GM21367 (cell line): ENCODE measurements at regions not wholly inside any gene's neighbourhood (a gene's known extent, or its start where the extent isn't known, plus 50 kb on each side); places are given as distances from the start of the nearest gene placed in this dataset.

ENCODE experiments used
- ATAC-seq: cut with Tn5 transposase; IDR thresholded peaks from one replicate; pipeline ENCODE4 v1.9.1; 2021; ENCODE audit not compliant: unreplicated experiment

DNA sequence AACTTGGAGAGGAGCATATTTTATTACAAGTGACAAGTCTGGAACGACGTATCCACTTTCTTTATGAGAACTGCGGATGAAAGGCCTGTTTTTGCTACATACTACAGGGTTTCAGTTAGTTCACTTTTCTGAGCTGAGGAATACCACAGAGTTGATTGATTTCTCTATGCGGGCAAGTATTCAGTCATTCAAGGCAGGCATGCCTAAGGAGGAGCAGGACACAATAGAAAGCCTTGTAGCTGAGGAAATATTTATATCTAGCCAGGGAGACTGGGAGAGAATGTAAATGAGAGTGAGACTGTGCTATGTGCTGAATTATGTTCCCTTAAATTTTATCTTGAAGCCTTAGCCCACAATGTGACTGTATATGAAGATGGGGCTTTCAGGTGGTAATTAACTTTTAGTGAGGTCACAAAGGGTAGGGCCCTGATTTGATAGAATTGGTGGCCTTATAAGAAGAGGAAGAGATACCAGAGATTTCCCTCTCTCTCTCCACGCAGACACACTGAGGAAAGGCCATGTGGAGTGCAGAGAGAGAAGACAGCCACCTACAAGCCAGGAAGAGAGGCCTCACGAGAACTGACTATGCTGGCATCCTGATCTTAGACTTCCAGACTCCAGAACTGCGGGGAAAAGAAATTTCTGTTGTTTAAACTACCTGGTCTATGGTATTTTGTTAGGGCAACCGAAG is 459.0 kb upstream of the ATP2B1 start:
- no peak for ATAC-seq

DNA sequence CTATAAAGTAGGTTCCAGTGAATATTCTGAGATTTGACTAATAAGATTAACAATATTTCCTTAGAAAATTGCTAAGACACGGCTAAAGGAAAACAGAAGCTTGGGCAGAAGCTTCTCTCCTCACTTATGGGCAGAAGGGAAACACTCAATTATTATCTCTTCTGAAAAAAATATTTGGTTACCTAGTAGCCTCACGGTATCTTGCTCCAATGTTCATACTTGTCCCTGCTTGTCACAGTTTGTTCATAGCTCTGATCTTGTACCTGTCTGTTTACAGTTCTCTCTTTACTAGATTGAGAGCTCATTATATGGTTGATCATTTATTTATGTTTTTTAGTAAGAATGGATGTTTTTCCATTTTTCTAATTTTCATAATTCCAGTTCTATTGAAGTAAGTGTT is 458.0 kb upstream of the ATP2B1 start:
- no peak for ATAC-seq

DNA sequence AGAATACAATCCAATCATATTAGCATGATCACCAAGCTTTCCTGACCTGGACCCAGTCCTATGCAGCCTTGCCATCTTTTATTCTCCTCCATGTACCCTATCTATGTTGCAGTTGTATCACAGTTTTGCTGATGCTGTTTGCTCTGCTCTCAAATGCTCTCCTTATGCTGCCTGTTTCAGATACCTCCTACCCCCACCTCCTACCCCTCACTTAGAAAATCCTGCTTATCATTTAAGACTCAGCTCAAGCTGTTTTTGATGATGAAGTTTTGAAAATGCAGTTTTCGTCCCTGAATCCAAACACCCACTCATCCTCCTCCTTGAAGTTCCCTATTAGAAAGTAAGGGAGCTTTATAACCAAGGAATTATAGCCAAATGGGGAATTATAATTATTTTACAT is 457.4 kb upstream of the ATP2B1 start:
- no peak for ATAC-seq

DNA sequence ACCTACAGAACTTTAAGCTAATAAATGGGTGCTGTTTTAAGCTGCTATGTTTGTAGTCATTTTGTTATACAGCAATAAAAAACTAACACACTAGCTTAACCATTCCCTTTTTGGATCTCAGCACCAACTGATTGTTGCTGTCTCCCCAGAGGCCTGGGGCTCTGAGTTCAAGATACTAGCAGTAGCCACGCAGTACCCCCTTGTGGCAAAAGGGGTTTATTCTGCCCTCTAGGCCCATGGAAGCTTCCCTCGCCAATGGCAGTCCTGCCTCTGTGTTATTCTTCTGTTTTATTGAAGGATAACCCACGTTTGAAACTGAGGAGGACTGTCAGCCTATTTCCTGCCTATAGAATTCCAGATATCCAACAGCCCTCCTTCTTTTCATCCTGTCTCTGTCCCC is 455.3 kb upstream of the ATP2B1 start:
- ATAC-seq, result no peak

DNA sequence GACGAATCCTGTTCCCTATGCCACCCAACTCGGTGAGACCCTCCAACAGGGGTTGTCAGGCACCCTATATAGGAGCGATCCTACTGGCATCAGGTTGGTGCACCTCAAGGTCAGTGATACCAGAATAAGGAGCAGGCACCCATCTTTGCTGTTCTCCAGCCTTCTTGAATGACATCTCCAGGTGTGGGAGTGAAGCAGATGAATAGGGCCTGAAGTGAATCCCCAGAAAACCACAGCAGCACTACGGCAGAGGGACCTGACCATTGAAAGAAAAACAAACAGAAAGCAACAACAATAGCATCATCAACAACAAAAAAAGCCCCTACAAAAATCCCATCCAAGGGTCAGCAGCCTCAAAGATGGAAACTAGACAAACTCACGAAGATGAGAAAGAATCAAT is 445.2 kb upstream of the ATP2B1 start:
- no peak for ATAC-seq

DNA sequence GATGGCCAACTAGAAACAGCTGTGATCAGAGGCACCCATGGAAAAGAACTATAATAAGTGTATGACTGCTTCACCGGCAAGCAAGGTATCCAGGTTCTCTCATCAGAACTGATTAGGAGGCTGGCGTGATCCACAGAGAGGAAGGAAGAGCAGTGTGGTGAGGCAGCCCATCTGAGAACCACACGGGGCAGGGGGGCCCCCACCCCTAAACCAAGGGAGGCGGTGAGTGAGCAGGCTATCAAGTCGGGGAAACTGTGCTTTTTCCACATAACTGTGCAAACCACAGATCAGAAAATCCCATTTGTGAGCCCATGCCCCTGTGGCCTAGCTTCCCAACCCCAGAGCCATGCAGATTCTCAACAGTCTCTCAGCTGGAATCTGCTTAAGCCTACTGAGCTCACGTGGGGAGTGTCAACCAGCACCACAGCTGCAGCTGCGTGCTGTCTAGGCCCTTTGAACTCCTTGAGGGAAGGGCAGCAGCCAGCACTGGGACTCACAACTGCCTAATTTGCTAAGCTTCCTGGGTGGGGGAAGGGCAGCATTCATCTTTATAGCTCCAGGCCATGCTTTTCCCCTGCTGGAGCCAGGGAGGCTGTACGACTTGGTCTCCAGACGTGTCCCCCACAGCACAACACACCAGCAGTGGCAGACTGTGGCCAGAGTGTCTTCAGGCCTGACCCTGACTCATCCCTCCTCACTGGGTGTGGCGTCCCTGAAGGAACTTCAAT is 444.4 kb upstream of the ATP2B1 start:
- ATAC-seq, result no peak

DNA sequence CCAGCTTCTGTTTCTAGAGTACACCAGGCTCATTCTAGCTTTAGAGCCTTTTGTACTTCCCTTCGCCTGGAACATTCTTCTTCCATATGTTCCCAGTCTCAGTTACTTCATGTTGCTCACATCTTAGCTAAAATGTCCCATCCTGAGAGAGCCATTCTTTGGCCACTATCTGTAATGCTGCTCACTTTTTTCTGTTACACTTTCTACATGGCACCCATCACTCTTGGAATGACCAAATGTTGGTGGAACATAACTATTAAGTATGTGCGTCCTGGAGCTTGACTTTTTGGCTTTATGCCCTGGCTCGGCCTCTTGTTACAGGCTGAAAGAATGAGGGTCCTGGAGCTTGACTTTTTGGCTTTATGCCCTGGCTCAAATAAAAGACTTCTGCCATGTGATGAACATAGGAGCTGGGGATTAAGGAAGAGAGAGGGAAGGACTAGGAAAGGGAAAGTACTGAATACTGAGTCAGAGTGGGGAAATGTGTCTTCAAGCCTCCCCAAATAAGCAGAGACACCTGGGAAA is 442.9 kb upstream of the ATP2B1 start:
- no peak for ATAC-seq

DNA sequence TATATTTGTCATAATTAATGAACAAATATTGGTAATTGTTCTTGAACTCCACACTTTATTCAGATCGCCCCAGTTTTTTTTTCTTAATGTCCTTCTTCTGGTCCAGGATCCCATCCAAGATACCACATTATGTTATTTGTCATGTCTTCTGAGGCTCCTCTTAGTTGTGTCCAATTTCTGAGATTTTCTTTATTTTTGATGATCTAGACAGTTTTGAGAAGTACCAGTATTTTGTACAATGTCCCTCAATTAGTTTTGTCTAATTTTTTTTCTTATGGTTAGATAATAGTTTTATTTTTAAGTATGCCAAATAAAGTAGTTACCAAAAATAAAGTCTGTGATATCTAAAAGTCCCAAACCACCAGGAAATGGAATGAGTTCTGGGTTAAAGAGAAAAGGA is 440.8 kb upstream of the ATP2B1 start:
- no peak for ATAC-seq

DNA sequence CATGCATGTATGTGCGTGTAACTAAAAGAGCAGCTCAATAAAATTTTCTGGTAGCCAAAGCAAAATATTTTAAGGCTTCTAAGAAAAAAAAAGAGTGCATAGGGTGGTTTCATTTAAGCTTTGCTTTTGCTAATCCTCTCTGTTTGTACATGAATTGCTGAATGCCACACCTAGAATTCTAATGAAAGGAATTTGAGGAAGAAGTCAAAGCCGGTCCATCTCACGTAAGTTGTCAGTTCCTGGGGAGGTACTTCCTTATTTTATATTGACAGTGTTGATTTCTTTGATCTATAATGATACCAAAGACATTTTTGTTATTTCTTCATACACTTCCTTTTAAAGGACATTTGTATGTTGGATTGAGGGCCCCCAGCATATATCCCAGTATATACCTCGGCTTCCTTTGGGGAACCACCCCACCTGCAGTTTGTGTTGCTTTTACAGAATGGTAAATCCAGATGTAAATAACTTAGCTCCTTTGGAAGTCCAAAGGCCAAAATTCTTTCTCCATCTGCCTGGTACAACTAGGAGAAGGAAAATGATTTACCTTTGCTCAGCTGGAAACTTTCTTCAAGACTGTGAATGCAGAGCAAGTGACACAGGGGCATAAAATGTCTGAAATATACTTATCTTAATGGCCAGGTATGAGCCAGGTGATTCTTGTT is 420.9 kb upstream of the ATP2B1 start:
- ATAC-seq, result no peak

DNA sequence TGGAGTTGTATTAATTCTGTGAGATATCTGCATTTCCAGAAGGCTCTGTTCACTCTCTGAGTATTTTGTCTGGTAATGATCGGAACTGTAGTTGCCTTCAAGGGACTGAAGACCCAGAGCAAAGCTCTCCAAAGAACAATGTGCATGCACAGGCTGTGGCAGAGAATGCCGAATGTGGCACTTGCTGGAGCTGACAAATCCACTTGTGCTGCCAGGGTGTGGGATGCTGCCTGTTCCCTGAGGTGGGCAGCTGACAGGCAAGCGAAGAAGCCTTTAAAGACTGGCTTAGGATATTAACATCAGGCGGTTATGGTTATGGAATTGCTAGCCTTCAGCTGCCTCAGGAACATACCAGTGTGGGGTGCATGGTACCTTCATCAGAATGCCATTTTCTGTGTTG is 419.9 kb upstream of the ATP2B1 start:
- ATAC-seq, result no peak

DNA sequence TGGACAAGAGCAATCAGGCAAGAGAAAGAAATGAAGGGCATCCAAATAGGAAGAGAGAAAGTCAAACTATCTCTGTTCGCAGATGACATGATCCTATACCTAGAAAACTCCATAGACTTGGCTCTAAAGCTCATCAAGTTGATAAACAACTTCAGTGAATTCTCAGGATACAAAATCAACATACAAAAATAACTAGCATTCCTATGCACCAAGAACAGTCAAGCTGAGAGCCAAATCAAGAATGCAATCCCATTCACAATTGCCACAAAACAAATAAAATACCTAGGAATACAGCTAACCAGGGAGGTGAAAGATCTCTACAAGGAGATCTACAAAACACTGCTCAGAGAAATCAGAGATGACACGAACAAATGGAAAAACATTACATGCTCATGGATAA is 417.5 kb upstream of the ATP2B1 start:
- ATAC-seq, result no peak

DNA sequence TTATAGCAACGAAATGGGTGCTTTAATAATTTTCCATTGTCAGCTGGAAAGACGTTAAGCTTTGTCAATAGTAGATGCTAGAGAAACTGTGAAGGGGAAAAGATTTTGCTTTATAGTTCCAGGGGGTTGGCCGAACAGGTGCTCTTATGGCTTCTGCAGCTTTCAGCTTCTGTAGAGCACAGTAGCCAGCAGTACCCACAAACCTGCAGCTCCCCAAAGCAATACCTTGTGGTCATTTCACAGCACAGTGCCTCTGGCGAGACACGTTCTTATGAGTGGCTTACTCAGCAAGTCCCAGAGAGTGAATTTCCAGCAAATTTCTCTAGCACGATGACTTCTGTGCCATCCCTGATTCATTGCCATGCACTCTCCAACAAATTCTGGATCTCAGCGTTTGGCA is 416.3 kb upstream of the ATP2B1 start:
- no peak for ATAC-seq

DNA sequence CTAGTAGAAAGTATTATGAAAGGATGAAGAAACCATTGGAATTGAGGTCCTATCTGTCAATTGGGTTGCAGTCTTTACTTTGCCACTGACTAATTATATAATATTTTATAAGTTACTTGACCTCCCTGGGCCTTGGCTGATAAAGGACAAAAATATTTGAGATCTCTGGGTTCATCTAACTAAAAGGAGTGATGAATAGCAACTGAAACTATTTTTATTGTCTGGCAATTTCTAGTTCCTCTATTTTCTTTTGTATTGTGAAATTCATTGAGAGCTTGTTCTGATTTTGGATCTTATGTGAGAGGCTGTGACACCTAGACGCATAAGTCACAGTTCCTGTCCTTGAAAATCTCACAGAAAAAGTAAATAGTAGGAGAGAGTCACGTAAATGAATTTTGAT is 415.7 kb upstream of the ATP2B1 start:
- ATAC-seq, result no peak

DNA sequence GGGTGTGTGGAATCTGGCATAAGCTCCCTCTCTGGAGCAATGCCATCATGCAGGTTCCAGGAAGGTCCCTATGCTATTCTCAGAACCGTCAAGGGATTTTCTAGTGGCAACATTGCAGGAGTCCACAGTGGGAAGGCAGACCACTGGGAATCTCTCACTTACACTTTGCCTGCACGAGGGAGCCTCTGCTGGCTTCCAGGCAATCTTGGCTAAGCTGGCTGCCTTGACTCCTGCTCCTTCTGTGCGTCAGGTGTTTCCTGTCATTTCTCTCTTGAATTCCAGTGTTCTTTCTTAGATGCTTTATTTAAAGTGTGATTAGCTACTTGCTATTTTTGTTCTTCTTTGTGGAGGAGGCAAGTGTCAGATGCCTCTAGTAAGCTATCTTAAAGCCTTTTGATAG is 414.0 kb upstream of the ATP2B1 start:
- ATAC-seq, result no peak

DNA sequence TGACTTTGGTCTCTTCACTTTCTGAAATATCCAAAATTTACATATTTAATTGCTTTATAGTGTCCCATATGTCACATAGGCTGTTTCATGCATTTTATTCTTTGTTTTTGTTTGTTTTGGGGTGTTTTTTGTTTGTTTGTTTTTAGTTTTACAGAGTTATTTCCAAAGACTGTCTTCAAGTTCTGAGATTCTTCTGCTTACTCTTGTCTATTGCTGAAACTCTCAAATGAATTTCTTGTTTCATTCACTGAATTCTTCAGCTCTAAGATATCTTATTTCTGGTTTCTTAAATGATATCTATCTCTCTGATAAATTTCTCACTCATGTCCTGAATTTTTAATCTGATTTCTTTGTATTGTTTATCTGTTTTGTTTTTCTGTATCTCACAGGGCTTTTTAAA is 412.0 kb upstream of the ATP2B1 start:
- ATAC-seq, result no peak

DNA sequence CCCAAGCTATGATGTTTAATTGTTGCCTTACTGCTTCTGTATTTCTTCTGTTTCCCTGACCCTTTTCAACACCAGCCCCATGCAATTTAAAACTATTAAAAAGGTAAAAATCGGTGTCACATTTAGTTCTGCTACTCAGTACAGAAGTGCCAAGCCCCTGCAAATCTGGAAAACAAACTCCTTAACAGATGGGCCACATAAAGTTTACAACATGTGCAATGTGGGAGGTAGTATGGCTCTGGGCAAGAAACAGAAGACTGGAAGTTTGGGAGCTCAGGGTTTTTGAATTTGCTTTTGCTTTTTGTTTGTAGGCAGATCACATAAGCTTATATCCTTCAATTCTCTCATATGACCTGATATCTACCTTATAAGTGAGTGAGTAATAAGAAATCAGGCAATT is 404.0 kb upstream of the ATP2B1 start:
- ATAC-seq, result no peak

DNA sequence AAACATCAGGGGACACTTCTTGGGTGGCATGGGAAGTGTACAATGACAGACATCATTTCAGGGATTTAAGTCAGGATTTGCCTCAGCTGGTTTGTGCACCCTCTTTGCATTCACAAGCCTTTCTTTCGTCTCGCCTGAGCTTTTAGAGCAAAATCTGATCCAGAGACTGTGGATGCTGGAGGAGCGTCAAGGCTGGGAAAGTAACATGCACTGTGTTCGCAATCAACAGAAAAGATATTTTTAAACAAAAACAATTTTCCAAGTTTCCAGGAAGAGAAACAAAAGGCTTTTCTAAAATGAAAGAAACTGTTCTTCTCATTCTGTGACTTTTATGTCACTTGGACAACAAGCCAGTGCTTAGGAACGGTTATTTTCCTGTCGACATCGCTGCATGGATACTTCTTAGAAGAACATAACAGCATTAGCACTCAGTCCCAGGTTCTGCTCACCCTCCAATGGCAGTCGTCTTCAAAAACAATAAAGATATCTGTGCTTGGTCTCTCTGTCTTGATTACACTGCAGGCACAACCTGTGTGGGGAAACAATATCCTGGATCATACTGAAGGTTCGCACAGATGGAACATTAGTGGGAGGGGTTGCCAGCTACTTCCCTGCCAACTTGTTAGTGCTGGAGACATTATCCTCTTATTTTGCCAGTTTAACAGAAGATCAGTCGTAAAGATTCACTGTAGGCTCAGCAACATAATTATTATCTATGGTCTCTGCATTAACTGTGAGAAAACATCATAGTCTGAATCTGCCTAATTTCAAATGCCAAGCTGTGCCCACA is 403.3 kb upstream of the ATP2B1 start:
- ATAC-seq, result no peak

DNA sequence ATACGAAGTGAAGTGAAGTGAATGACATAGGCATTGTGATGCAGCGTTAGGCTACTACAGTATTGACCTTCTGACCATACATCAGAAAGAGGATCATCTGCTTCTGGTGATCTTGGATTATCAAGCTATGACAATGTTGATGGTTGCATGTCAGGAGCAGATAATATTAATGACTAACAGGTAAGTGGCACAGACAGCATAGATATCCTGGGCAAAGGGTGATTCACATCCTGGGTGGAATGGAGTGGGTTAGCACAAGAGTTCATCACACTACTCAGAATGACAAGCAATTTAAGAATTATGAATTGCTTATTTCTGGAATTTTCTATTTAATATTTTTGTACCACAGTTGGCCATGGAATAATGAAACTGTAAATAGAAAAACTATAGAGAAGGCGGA is 397.9 kb upstream of the ATP2B1 start:
- no peak for ATAC-seq

DNA sequence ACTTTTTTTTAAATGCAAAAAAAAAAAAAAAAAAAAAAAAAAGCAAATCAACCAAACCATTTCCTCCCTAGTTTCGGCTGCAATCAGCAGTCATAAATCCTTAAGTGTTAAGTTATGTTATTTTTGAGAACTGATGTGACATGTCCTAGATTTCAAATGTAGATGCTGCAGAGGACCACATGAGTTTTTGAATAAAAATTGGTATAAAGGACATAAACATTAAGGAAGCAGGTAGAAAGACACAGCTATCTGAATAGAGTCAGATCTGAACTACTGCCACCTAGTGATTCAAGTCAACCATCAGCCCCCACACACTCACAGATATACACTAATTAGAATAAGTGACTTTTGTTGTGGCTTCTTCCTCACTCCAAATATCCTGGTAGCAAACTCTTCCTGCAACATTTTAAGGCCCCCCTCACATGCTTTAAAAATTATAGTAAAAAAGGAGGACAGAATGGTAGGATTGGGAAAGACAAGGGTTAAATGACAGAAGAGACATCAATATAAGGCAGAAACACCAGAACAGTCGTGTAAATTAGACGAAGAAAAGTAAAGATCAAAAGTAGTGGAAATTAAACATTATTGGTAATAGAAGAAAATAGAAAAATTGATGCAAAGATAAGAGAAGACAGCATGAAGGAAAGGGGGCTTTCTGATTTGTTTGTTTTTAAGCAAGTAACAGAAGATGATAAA is 394.5 kb upstream of the ATP2B1 start:
- peak; percentile 79 for ATAC-seq

DNA sequence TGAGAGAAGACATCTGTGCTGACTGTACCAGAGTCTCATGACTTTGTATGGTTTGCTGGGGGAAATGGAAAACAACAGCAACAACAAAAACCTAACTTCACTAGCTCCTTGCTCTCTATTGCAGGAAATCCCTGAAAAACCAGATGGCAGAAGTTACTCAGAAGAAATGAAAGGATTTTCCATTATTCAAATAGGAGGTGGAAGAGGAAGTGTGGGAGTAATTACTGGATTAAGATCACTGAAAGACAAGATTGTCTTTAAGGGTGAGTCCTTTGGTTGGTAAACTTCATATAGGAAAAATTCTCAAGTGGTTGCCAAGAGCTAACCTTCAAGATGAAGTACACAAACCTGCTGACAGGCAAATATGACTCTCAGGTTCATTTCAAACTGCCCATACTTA is 391.9 kb upstream of the ATP2B1 start:
- ATAC-seq, result no peak

DNA sequence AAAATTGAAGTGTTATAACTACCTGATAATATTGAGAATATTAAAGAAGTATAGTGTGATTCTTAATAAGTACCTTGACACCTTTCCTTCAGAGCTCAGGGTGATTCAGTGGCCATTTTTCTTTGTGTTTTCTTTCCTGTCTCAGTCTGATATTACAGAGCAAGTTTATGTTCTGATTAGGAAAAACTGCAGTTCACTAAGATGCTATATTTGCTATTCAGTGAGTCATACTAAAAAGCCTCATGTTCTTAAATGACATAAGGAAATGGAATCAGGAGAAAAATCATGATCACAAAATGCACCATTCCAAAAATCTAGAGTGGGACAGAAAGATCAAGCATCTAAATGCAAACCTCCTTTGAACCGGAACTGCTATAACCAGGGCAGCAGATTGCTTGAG is 390.6 kb upstream of the ATP2B1 start:
- no peak for ATAC-seq
